Head of caudate nucleus (tissue), 42 donors: ENCODE measurements at regions not wholly inside any gene's neighbourhood (a gene's known extent, or its start where the extent isn't known, plus 50 kb on each side); places are given as distances from the start of the nearest gene placed in this dataset.

Experiments used
- DNase-seq, 42 donors: peaks; one replicate each; pipeline versions ENCODE4 v3.0.0 to v3.0.0-alpha.2; 2020 to 2021; ENCODE audit warnings: mixed read lengths in 7 of 42
- intact Hi-C: fragments of 100-400 bp; cut with DNase I; formaldehyde crosslinking; loops from one replicate; pipeline ENCODE4 v1.15.0; 2022

- no peak for DNase-seq
- intact Hi-C loops, result no loop called here
Measured at GRCh38 chr17:65477600-65477999, 83.8 kb downstream of the AXIN2 start.

DNA sequence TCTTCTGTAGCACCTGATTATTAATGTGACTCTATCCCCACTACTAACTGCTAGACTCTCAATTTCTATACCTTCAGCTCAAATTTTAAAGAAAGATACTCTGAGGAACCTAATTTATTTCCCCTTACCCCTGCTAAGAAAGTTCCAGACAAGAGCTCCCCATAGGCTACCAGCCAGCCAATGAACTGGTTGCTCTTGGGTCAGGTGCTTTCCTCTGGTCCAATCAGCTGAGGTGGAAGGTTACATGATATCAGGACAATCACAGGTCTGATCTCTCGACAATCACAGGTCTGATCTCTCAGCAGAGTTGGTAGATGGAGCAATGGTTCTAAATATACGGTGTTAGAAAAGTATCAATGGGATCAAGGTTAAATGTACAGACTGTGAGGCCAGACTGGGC is 86.8 kb downstream of the AXIN2 start:
- DNase-seq, result no peak
- intact Hi-C loops, result no loop called here

DNA sequence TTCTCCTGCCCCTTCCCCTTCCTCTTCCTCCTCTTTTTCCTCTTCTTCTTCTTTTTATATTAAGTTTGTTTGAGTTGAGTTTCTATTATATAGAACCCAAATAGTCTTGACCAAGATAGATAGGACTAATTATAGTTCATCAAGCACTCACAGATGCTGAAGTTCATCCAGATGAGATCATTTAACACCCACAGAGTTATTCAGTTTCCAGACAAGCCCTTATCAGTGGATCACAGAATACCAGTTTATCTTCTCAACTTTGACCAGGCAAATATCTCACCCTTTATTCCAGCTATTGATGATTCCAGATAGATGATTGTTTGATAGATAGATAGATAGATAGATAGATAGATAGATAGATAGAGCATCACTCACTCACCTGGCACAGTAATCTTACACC is 87.5 kb downstream of the AXIN2 start:
- no peak for DNase-seq
- intact Hi-C loops, result no loop called here

DNA sequence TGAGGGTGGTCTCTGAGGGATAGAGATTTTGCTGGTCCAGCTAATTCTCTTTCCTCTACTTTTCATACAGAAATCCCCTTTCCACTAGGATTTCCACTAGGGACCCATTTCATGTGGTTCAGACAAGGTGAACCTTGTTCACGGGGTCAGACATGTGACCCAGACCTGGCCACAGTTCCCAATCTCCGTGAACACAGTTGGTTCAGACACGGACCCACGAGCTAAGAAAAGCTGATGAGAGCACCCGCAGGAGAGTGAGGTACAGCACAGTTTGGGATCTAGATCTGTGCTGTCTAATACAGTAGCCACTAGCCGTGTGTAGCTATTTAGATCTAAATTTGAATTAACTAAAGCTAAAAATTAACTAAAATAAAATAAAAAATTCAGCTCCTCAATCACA is 88.1 kb downstream of the AXIN2 start:
- no peak for DNase-seq
- intact Hi-C loops, result no loop called here

- peak in 9 of 42 donors; percentile 12 to 63 (median 25) for DNase-seq
- intact Hi-C loops, result no loop called here
Measured at GRCh38 chr17:65472666-65473309, 88.7 kb downstream of the AXIN2 start.

DNA sequence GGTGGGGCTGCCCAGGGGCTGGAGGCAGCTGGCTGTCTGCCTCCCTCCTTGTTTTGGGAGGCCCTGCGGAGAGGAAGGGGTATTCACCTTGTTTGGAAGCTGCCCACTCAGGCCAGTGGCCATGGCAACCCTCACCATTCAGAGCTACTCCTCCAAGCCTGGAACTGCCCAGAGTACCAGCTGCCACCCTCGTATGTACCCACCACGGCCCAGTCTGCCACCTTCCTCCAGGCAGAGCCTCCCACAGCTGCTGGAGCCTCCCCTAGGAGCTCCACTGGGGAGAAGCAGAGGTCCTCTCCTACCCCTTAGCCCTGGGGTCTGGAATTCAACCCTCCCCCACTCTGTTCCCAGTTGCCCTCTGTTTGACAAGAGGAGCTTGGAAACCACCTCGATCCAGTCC is 90.7 kb downstream of the AXIN2 start:
- DNase-seq, result no peak
- intact Hi-C loops, result no loop called here

GRCh38 chr17:65468321-65468720 is 93.1 kb downstream of the AXIN2 start:
- intact Hi-C loops, result no loop called here
- peak in 8 of 42 donors; percentile 17 to 51 (median 28) for DNase-seq

DNA sequence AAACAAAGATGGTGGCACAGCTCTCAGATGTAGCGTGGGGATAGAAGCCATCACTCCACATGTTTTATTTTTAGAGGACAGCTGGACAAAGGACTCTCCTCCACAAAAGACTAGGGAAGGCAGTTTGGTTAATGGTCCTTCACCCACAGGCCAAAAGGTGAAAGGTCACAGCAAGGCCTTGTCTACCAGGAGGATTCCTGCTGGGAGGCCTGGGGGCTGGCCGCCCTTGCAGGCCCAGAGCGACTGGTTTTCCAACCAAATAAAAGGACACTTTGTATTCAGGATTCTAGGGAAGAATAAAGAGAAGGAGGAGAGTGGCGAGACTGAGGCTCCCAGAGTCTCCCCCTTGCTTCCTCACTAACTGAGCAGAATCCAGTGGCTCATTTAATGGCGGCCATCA is 94.3 kb downstream of the AXIN2 start:
- intact Hi-C loops, result no loop called here
- DNase-seq, result no peak

- no peak for DNase-seq
- intact Hi-C loops, result no loop called here
Measured at GRCh38 chr17:65466547-65466946, 94.9 kb downstream of the AXIN2 start.

GRCh38 chr17:65463242-65463641 is 98.2 kb downstream of the AXIN2 start:
- no peak for DNase-seq
- intact Hi-C loops, result no loop called here

- intact Hi-C loops, result loop anchor here (10.0 kb wide), 1 partner anchor 95 kb away; no protein-coding TSS in a partner anchor
- peak in 9 of 42 donors; percentile 10 to 46 (median 13) for DNase-seq
Measured at GRCh38 chr17:65459677-65460347, 101.6 kb downstream of the AXIN2 start.

DNA sequence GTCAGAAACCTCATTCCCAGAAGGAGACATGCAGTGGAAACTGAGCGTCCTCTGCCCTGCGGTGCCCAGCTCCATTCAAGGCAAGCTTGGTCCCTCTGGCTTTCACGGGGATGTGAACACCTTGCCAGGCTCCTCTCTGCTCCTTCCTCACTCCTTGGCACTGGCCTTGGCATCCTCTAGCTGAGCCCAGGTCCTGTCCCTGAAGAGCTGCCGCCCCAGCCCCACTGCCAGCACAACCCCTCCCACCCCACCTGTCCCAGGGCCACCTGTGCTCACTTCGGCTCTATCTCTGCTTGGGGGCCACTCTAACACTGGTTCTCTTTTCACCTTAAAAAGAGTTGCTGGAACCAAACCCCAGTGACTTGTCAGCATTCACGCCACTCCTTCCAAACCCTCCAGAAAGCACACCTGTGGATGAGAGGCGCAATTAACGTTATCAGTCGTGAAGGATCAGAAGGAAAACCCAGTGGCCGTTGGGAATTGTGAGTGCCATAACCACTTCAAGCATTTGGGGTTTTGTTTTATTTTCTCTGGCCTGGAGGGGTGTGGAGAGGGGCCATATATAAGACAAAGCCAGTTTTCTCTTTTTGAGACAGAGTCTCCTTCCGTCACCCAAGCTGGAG is 103.7 kb downstream of the AXIN2 start:
- no peak for DNase-seq
- intact Hi-C loops, result loop anchor here (10.0 kb wide), 1 partner anchor 97 kb away; no protein-coding TSS in a partner anchor

GRCh38 chr17:65457183-65457582 is 104.3 kb downstream of the AXIN2 start:
- DNase-seq, result no peak
- intact Hi-C loops, result loop anchor here (10.0 kb wide), 1 partner anchor 98 kb away; no protein-coding TSS in a partner anchor

DNA sequence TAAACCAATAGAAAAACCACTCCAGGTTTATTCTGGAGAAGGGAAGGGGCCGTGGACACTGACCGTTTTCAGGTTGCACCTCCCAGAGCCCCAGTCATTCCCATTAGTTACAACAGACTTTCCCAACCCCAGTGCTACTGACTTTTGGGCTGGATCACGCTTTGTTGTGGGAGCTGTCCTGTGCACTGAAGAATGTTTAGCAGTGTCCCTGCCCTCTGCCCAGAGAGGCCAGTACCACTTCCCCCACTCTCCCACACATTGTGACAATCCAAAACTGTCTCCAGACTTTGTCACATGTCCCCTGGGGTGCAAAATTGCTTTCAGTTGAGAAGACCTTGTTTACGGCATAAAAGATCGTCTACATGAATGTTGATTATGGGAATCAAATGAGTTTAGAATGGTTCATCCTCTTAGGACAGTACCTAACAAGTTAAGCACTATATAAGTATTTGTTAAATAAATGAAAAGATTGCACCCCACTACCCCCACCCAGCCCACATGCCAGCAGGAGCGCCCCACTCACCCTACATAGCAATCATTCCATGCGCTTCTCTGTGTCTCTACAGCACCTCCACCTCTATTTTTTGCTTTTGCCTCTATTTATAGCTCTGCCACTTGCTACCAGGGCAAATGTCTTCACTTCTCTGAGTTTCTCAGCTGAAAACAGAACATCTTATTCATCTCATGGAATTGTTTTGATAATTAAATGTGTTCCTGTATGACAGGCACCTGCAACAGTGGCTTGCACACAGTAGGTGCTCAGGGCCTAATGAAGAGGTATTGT is 104.9 kb downstream of the AXIN2 start:
- DNase-seq, result peak in 3 of 42 donors; percentile 11 to 22 (median 16)
- intact Hi-C loops, result loop anchor here (10.0 kb wide), 1 partner anchor 98 kb away; no protein-coding TSS in a partner anchor

- peak in 10 of 42 donors; percentile 11 to 43 (median 26) for DNase-seq
Measured at GRCh38 chr17:65455972-65456343, 105.5 kb downstream of the AXIN2 start.

GRCh38 chr17:65455154-65455971 is 106.1 kb downstream of the AXIN2 start:
- no peak for DNase-seq
- intact Hi-C loops, result loop anchor here (10.0 kb wide), 1 partner anchor 99 kb away; no protein-coding TSS in a partner anchor

More at GRCh38 chr17:65455972-65456343, 105.5 kb downstream of the AXIN2 start:
- intact Hi-C loops, result loop anchor here (10.0 kb wide), 1 partner anchor 99 kb away; no protein-coding TSS in a partner anchor

- intact Hi-C loops, result loop anchor here (10.0 kb wide), 1 partner anchor 101 kb away; no protein-coding TSS in a partner anchor
- no peak for DNase-seq
Measured at GRCh38 chr17:65453204-65453931, 108.1 kb downstream of the AXIN2 start.

- intact Hi-C loops, result no loop called here
- DNase-seq, result no peak
Measured at GRCh38 chr17:65449495-65449894, 112.0 kb downstream of the AXIN2 start.
